IMR-90 (cell line): ENCODE measurements at regions not wholly inside any gene's neighbourhood (a gene's known extent, or its start where the extent isn't known, plus 50 kb on each side); places are given as distances from the start of the nearest gene placed in this dataset.

Experiments
- ATAC-seq: fragments of 200-7000 bp; cut with Tn5 transposase; 2 replicates; pipeline ENCODE4 v1.9.1; 2020; ENCODE audit warnings: low read depth, mild to moderate bottlenecking, moderate library complexity
- BruUV-seq: library from RNA; stranded (reverse); fragments of 400-500 nt; replicated peaks from 2 replicates; lab custom pipeline; 2021; lab: Mats Ljungman, UMichigan
- CTCF ChIA-PET: fragments of 300-600 bp; formaldehyde crosslinking; extraction: SDS; loops from one replicate; lab custom pipeline; 2021; ENCODE audit warnings: antibody characterized with exemption; lab: Yijun Ruan, JAX
- POLR2A ChIA-PET: fragments of 300-600 bp; sonication (Branson Sonifier 250); formaldehyde crosslinking; loops from one replicate; lab custom pipeline; 2022; ENCODE audit warnings: antibody characterized with exemption; ENCODE audit not compliant: unreplicated experiment; lab: Charles Lee
- DNase-seq: peaks from one replicate; pipeline ENCODE4 v3.0.0; 2013
- H2AFZ ChIP-seq: replicated peaks from 2 replicates; pipeline ENCODE3; 2013; ENCODE audit warnings: low read length, mild to moderate bottlenecking; ENCODE audit not compliant: poor library complexity
- H2AK5ac ChIP-seq: 2 replicates; pipeline ENCODE4 v1.6.1; 2013; ENCODE audit warnings: low read depth, low read length, inconsistent platforms
- H2AK9ac ChIP-seq: replicated peaks from 2 replicates; pipeline ENCODE3; 2013; ENCODE audit warnings: mild to moderate bottlenecking, low read depth, low read length, moderate library complexity; ENCODE audit not compliant: poor library complexity
- H2BK120ac ChIP-seq: 2 replicates; pipeline ENCODE4 v1.6.1; 2013; ENCODE audit warnings: low read depth, low read length, inconsistent platforms
- H2BK15ac ChIP-seq: 3 replicates; pipeline ENCODE4 v1.6.1; 2013; ENCODE audit warnings: low read depth, low read length, inconsistent platforms
- H2BK20ac ChIP-seq: 2 replicates; pipeline ENCODE4 v1.6.1; 2013; ENCODE audit warnings: low read depth, mild to moderate bottlenecking, inconsistent platforms, low read length, moderate library complexity
- H2BK5ac ChIP-seq: 2 replicates; pipeline ENCODE4 v1.6.1; 2013; ENCODE audit warnings: mild to moderate bottlenecking, low read depth, low read length, inconsistent platforms; ENCODE audit not compliant: poor library complexity, severe bottlenecking
- H3K14ac ChIP-seq: replicated peaks from 2 replicates; pipeline ENCODE4 v1.6.1; 2013; ENCODE audit warnings: low read depth, low read length, inconsistent platforms
- H3K18ac ChIP-seq: 2 replicates; pipeline ENCODE4 v1.6.1; 2013; ENCODE audit warnings: low read depth, low read length, control low read depth
- H3K23ac ChIP-seq: 2 replicates; pipeline ENCODE4 v1.6.1; 2013; ENCODE audit warnings: low read depth, low read length, inconsistent platforms
- H3K27ac ChIP-seq: 2 replicates; pipeline ENCODE4 v1.5.1; 2013; ENCODE audit warnings: mild to moderate bottlenecking, control low read depth, low read length; ENCODE audit not compliant: insufficient read depth
- H3K27me3 ChIP-seq: 2 replicates; pipeline ENCODE4 v1.6.1; 2013; ENCODE audit warnings: low read length; ENCODE audit not compliant: control insufficient read depth, insufficient read depth
- H3K36me3 ChIP-seq: 2 replicates; pipeline ENCODE4 v1.6.1; 2013; ENCODE audit warnings: low read length, mixed read lengths; ENCODE audit not compliant: control insufficient read depth, insufficient read depth
- H3K4ac ChIP-seq: 2 replicates; pipeline ENCODE4 v1.6.1; 2013; ENCODE audit warnings: low read depth, low read length, inconsistent platforms
- H3K4me1 ChIP-seq: 2 replicates; pipeline ENCODE4 v1.6.1; 2013; ENCODE audit warnings: low read length, mixed read lengths; ENCODE audit not compliant: control insufficient read depth, insufficient read depth
- H3K4me2 ChIP-seq: 2 replicates; pipeline ENCODE4 v1.6.1; 2013; ENCODE audit warnings: low read depth, mild to moderate bottlenecking, control low read depth, low read length, moderate library complexity
- H3K4me3 ChIP-seq: 2 replicates; pipeline ENCODE4 v1.5.1; 2013; ENCODE audit warnings: low read depth, mild to moderate bottlenecking, control low read depth, low read length, moderate library complexity; ENCODE audit not compliant: insufficient read depth
- H3K56ac ChIP-seq: 2 replicates; pipeline ENCODE4 v1.6.1; 2013; ENCODE audit warnings: low read length, inconsistent platforms; ENCODE audit not compliant: insufficient read depth; ENCODE audit errors: extremely low read depth
- H3K79me1 ChIP-seq, 2 experiments: 2 replicates each; pipeline ENCODE4 v1.6.1; 2013; ENCODE audit warnings: low read length in 2 of 2, inconsistent platforms in 1 of 2, low read depth in 1 of 2
- H3K9ac ChIP-seq: 2 replicates; pipeline ENCODE4 v1.6.1; 2013; ENCODE audit warnings: low read depth, low read length, control low read depth
- H3K9me1 ChIP-seq: 2 replicates; pipeline ENCODE4 v1.6.1; 2013; ENCODE audit warnings: low read length, inconsistent platforms; ENCODE audit not compliant: insufficient read depth
- H3K9me3 ChIP-seq: 2 replicates; pipeline ENCODE4 v1.6.1; 2013; ENCODE audit warnings: low read length; ENCODE audit not compliant: control insufficient read depth, insufficient read depth
- H4K20me1 ChIP-seq: 2 replicates; pipeline ENCODE4 v1.6.1; 2013; ENCODE audit warnings: low read length, inconsistent platforms; ENCODE audit not compliant: insufficient read depth
- H4K5ac ChIP-seq: 2 replicates; pipeline ENCODE4 v1.6.1; 2013; ENCODE audit warnings: mild to moderate bottlenecking, low read depth, low read length, control low read depth
- H4K8ac ChIP-seq, 2 experiments: 2 replicates each; pipeline ENCODE4 v1.6.1; 2013; ENCODE audit warnings: low read depth in 2 of 2, low read length in 2 of 2, control low read depth in 1 of 2, inconsistent platforms in 1 of 2
- H4K91ac ChIP-seq: 2 replicates; pipeline ENCODE4 v1.6.1; 2013; ENCODE audit warnings: low read depth, low read length, inconsistent platforms; ENCODE audit not compliant: insufficient read depth
- ELK1 ChIP-seq: fragments of 150-350 bp; IDR thresholded peaks from 2 replicates; pipeline ENCODE4 v1.6.1; 2016; ENCODE audit warnings: low read depth, mild to moderate bottlenecking, low read length, moderate library complexity, borderline replicate concordance
- MAFK ChIP-seq: IDR thresholded peaks from 2 replicates; pipeline ENCODE4 v1.6.1; 2012; ENCODE audit warnings: low read depth, low read length, improper control_type of control experiment
- WGBS, 2 experiments: methylation state at CpG; one replicate each; pipeline versions ENCODE4 v1.1.5 to v1.1.7; 2013; ENCODE audit warnings: missing lambda C conversion rate in 2 of 2; ENCODE audit not compliant: insufficient read length in 1 of 2; ENCODE audit errors: extremely low coverage in 2 of 2; 5-methylcytosine and 5-hydroxymethylcytosine counted together
- dilution Hi-C: fragments of 300-500 bp; cut with HindIII; formaldehyde crosslinking; loops from one replicate; pipeline ENCODE4 v1.14.3; 2018; ENCODE audit warnings: low sequenced_read_pairs; ENCODE audit not compliant: unreplicated experiment
- in situ Hi-C: fragments of 300-500 bp; cut with MboI; formaldehyde crosslinking; loops from 3 replicates; pipeline ENCODE4 v1.14.3; 2019; ENCODE audit warnings: low sequenced_read_pairs, inconsistent platforms, mixed read lengths
- intact Hi-C: fragments of 100-400 bp; cut with micrococcal nuclease; formaldehyde crosslinking; loops from 2 replicates; pipeline ENCODE4 v1.10.0; 2022

- Histone ChIP-seq H2BK120ac (no peak overlapping the region), H3K27me3 (no peaks in the 10 kb centered on the region), H2BK15ac (no peak overlapping the region), H3K4ac (no peak overlapping the region), H3K36me3 (no peaks in the 10 kb centered on the region), H2BK5ac (no peak overlapping the region), H4K5ac (no peak overlapping the region), H3K9me3 (no peaks in the 10 kb centered on the region), H3K4me3 (no peak overlapping the region), H3K27ac (no peak overlapping the region), H2AK5ac (no peak overlapping the region), H3K4me2 (no peak overlapping the region), H3K56ac (no peak overlapping the region), H2BK20ac (no peak overlapping the region), H3K23ac (no peak overlapping the region), H2AFZ (no peak overlapping the region), H2AK9ac (no peak overlapping the region), H4K8ac (no peak overlapping the region), H4K91ac (no peak overlapping the region), H3K79me1 (no peaks in the 10 kb centered on the region), H4K20me1 (no peaks in the 10 kb centered on the region), H3K9ac (no peak overlapping the region), H3K9me1 (no peaks in the 10 kb centered on the region), H3K4me1 (no peaks in the 10 kb centered on the region), H3K18ac (no peak overlapping the region), H3K14ac (no peak overlapping the region)
- in situ Hi-C loops, result no loop called here
- CTCF ChIA-PET, result interaction anchor here (0.5 kb wide), 1 partner anchor 498 kb away, joined by 3 read pairs; no protein-coding TSS in a partner anchor
- ATAC-seq (no peak), DNase-seq (no peak)
- no CpG with 5 or more reads among the region's 3 CpGs for WGBS, 2 experiments
- intact Hi-C loops, result no loop called here
- dilution Hi-C loops, result no loop called here
- no peak for TF ChIP-seq ELK1
- no peak for TF ChIP-seq MAFK
- POLR2A ChIA-PET, result interaction anchor here (0.6 kb wide), 1 partner anchor 60 kb away, joined by 4 read pairs; no protein-coding TSS in a partner anchor
- BruUV-seq, result no TSS peak
Observed at GRCh38 chr5:118121258-118121657, 867.1 kb downstream of the DTWD2 start.
